ENCODE measurements at regions not wholly inside any gene's neighbourhood (a gene's known extent, or its start where the extent isn't known, plus 50 kb on each side); places are given as distances from the start of the nearest gene placed in this dataset.

DNA sequence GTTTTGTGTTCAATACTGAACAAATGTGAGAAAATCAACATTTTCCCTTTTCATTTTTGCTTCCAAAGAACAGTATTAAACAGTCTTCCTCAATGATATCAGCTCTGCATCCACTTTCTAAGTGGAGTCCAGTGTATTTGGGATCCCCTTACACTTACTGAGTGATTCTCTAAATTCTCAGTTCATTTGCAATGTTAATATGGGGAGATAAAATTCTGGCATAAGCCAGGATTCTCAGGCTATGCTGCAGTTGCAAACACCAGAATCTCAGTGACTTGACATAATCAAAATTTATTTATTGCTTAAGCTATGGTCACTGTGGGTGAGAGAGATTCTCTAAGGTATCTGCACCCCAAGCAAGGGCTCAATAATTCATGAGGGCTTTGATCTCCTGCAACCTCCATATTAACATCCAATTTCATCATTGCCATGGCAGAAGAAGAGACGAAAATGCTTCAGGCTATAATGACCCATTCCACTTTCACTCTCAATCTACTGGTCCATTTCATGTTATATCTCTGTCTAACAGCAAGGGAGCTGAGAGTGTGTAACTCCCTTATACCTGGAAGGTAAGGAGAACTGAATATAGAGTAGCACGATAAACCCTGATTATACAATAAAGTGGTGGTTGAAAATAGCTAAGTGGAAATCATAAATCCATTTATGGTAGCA, 64.1 kb upstream of the CARD18 start:
- TF ChIP-seq, protein P1, sequence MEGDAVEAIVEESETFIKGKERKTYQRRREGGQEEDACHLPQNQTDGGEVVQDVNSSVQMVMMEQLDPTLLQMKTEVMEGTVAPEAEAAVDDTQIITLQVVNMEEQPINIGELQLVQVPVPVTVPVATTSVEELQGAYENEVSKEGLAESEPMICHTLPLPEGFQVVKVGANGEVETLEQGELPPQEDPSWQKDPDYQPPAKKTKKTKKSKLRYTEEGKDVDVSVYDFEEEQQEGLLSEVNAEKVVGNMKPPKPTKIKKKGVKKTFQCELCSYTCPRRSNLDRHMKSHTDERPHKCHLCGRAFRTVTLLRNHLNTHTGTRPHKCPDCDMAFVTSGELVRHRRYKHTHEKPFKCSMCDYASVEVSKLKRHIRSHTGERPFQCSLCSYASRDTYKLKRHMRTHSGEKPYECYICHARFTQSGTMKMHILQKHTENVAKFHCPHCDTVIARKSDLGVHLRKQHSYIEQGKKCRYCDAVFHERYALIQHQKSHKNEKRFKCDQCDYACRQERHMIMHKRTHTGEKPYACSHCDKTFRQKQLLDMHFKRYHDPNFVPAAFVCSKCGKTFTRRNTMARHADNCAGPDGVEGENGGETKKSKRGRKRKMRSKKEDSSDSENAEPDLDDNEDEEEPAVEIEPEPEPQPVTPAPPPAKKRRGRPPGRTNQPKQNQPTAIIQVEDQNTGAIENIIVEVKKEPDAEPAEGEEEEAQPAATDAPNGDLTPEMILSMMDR (conservative IDR thresholded peaks at IDR 0.05) = no peak
- TF ChIP-seq EZH2 (IDR thresholded peaks at IDR 0.05; ENCODE audit: low read depth) = no peak

Measured in PC-9 (cell line).